ENCODE measurements at regions not wholly inside any gene's neighbourhood (a gene's known extent, or its start where the extent isn't known, plus 50 kb on each side); places are given as distances from the start of the nearest gene placed in this dataset.

- TF ChIP-seq CTCF (IDR thresholded peaks at IDR 0.05) (no peak), SIN3A (IDR thresholded peaks at IDR 0.05; ENCODE audit: borderline replicate concordance, insufficient read depth, low read depth, low read length) (no peak), REST (IDR thresholded peaks at IDR 0.05; ENCODE audit: insufficient read depth in 1 of 2, low read depth in 2 of 2, low read length in 1 of 2) (no peak), POLR2AphosphoS5 (IDR thresholded peaks at IDR 0.05; ENCODE audit: low read depth, low read length) (no peak), TCF7L2 (IDR thresholded peaks at IDR 0.05; ENCODE audit: low read depth, low read length) (no peak)
These were observed 737.4 kb downstream of the BCL11A start for GRCh38 chr2:59816075-59816474.
